Natural killer cell (primary cell): ENCODE measurements at regions not wholly inside any gene's neighbourhood (a gene's known extent, or its start where the extent isn't known, plus 50 kb on each side); places are given as distances from the start of the nearest gene placed in this dataset.

Experiments used
- ATAC-seq, 3 donors: fragments of 150-1000 bp in 2 of 3; fragments of 200-7000 bp in 1 of 3; cut with Tn5 transposase; 1 replicate in 1 of 3; 2 replicates in 2 of 3; pipeline ENCODE4 v1.10.0; 2021; ENCODE audit warnings: mild to moderate bottlenecking in 2 of 3, moderate library complexity in 2 of 3
- DNase-seq, 2 donors: peaks; one replicate each; pipeline versions ENCODE4 v3.0.0 to v3.0.0-alpha.2; 2013 to 2021; ENCODE audit warnings: mixed read lengths in 1 of 2
- H3K27ac ChIP-seq: one replicate; pipeline ENCODE4 v1.5.1; 2013; ENCODE audit warnings: mild to moderate bottlenecking, low read length
- H3K27me3 ChIP-seq: one replicate; pipeline ENCODE4 v1.6.1; 2013; ENCODE audit warnings: low read length; ENCODE audit not compliant: control insufficient read depth, insufficient read depth
- H3K36me3 ChIP-seq: one replicate; pipeline ENCODE4 v1.6.1; 2013; ENCODE audit warnings: low read length; ENCODE audit not compliant: control insufficient read depth, insufficient read depth
- H3K4me1 ChIP-seq: one replicate; pipeline ENCODE4 v1.6.1; 2013; ENCODE audit warnings: low read length; ENCODE audit not compliant: control insufficient read depth, insufficient read depth
- H3K4me3 ChIP-seq: one replicate; pipeline ENCODE4 v1.5.1; 2013; ENCODE audit warnings: low read length
- H3K9me3 ChIP-seq: one replicate; pipeline ENCODE4 v1.6.1; 2013; ENCODE audit warnings: low read length; ENCODE audit not compliant: control insufficient read depth, insufficient read depth
- H3K27ac Mint-ChIP-seq, 2 donors: one replicate each; pipeline ENCODE4 v1.8.0; 2022; ENCODE audit warnings: mild to moderate bottlenecking in 2 of 2, mixed read lengths in 2 of 2, moderate library complexity in 1 of 2
- H3K27me3 Mint-ChIP-seq, 2 donors: one replicate each; pipeline ENCODE4 v1.8.0; 2022; ENCODE audit warnings: low read depth in 2 of 2, mixed read lengths in 2 of 2
- H3K36me3 Mint-ChIP-seq: one replicate; pipeline ENCODE4 v1.8.0; 2022; ENCODE audit warnings: mixed read lengths
- H3K4me1 Mint-ChIP-seq, 2 donors: one replicate each; pipeline ENCODE4 v1.8.0; 2022; ENCODE audit warnings: mixed read lengths in 2 of 2
- H3K4me3 Mint-ChIP-seq: one replicate; pipeline ENCODE4 v1.8.0; 2022; ENCODE audit warnings: mild to moderate bottlenecking, moderate library complexity, mixed read lengths
- H3K9me3 Mint-ChIP-seq, 2 donors: one replicate each; pipeline ENCODE4 v1.8.0; 2022; ENCODE audit warnings: mixed read lengths in 2 of 2
- CTCF ChIP-seq: fragments of 200-600 bp; IDR thresholded peaks from one replicate; pipeline ENCODE4 v1.8.0; 2022; ENCODE audit warnings: antibody characterized with exemption
- WGBS: methylation state at CpG from one replicate; pipeline ENCODE4 v1.1.7; 2013; ENCODE audit warnings: missing lambda C conversion rate; ENCODE audit not compliant: insufficient coverage; 5-methylcytosine and 5-hydroxymethylcytosine counted together
- intact Hi-C: fragments of 100-400 bp; cut with micrococcal nuclease; formaldehyde crosslinking; loops from one replicate; pipeline ENCODE4 v1.14.2; 2022

DNA sequence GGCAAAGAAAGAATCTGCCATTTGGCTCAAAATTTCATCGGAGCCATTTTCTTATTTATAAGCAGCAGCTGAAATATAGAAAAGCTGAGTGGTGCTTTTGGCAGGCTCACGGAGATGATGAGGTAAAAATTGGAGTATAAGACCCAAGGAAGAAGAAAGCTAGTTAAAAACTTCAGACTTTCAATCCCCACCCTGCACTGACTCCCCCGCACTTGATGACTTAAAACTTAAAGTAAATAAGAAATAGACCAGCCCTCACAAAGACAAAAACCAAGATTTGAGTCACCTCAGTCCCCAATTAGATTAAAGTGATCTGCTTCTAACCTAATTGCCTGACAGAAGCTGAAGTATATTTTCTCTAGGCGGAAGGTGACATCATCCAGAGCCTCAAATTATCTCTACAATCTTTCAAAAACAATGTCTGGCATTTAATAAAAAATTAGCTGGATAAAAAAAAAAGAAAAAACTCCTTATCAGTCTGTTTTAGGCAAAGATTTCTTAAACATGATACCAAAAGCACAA, 124.0 kb upstream of the PJA2 start:
- DNase-seq (no peak), ATAC-seq (no peak)
- peaks cover 10% of the 10 kb centered on the region for H3K36me3 Mint-ChIP-seq
- no peak overlapping the region for H3K27ac Mint-ChIP-seq
- Histone ChIP-seq H3K9me3 (no peaks in the 10 kb centered on the region), H3K27me3 (peaks cover 2% of the 10 kb centered on the region), H3K4me3 (no peak overlapping the region), H3K36me3 (no peaks in the 10 kb centered on the region), H3K27ac (no peak overlapping the region), H3K4me1 (no peaks in the 10 kb centered on the region)
- H3K4me1 Mint-ChIP-seq, result no peaks in the 10 kb centered on the region
- 100% methylated on average over 1 of the region's 4 CpGs for WGBS
- H3K9me3 Mint-ChIP-seq, result no peaks in the 10 kb centered on the region
- no peak for TF ChIP-seq CTCF
- no peak overlapping the region for H3K4me3 Mint-ChIP-seq
- intact Hi-C loops, result no loop called here
- H3K27me3 Mint-ChIP-seq, result peaks cover 9 to 16% of the 10 kb centered on the region in 2 donors

DNA sequence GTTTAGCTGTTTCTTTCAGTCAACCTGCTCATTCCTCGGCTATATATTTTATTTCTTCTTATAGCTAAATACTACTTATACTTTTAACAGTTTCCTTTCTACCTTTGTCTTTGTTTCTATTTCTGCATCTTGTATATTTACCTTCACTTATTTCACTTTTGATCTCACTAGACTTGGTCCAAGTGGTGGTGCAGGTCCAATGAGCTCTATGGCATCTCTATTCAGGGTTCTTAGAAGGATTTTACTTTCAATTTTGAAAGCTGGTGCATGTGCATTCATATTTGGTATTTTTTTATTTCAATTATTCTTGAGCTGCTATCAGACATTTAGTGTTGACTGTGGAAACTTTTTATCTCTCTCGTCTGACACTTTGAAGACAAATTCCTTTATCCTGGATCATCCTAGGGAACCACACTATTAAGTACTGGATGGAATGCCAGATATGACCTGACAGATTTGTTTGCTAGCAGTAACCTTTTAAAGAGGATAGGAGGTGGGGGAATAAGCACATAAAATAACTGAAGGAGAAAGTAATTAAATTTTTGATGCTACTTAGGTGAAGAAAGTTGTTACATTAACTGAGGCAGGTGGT, 123.1 kb upstream of the PJA2 start:
- Histone ChIP-seq H3K4me3 (no peak overlapping the region), H3K36me3 (no peaks in the 10 kb centered on the region), H3K9me3 (no peaks in the 10 kb centered on the region), H3K27ac (no peak overlapping the region), H3K27me3 (peaks cover 2% of the 10 kb centered on the region), H3K4me1 (no peaks in the 10 kb centered on the region)
- peaks cover 9 to 16% of the 10 kb centered on the region in 2 donors for H3K27me3 Mint-ChIP-seq
- no peaks in the 10 kb centered on the region for H3K9me3 Mint-ChIP-seq
- no peak for TF ChIP-seq CTCF
- 100% methylated on average over 2 of the region's 2 CpGs for WGBS
- H3K4me3 Mint-ChIP-seq, result no peak overlapping the region
- peaks cover 10% of the 10 kb centered on the region for H3K36me3 Mint-ChIP-seq
- H3K27ac Mint-ChIP-seq, result no peak overlapping the region
- no peak for DNase-seq
- H3K4me1 Mint-ChIP-seq, result no peaks in the 10 kb centered on the region
- intact Hi-C loops, result no loop called here
- no peak for ATAC-seq

GRCh38 chr5:109531262-109531661, 121.5 kb upstream of the PJA2 start:
- TF ChIP-seq CTCF, result no peak
- no peak overlapping the region for H3K4me3 ChIP-seq
- H3K27ac ChIP-seq, result no peak overlapping the region
- peaks cover 3 to 7% of the 10 kb centered on the region in 2 donors for H3K27me3 Mint-ChIP-seq
- no peak overlapping the region for H3K4me3 Mint-ChIP-seq
- no peaks in the 10 kb centered on the region for H3K36me3 Mint-ChIP-seq
- DNase-seq, result no peak
- H3K9me3 ChIP-seq, result no peaks in the 10 kb centered on the region
- H3K27ac Mint-ChIP-seq, result no peak overlapping the region
- H3K27me3 ChIP-seq, result peaks cover 2% of the 10 kb centered on the region
- WGBS, result no CpG with 5 or more reads among the region's 1 CpG
- no peaks in the 10 kb centered on the region for H3K4me1 ChIP-seq
- no peak for ATAC-seq
- no peaks in the 10 kb centered on the region for H3K4me1 Mint-ChIP-seq
- no peaks in the 10 kb centered on the region for H3K9me3 Mint-ChIP-seq
- intact Hi-C loops, result no loop called here
- H3K36me3 ChIP-seq, result no peaks in the 10 kb centered on the region

GRCh38 chr5:109529987-109530386, 120.2 kb upstream of the PJA2 start:
- H3K27ac Mint-ChIP-seq, result no peak overlapping the region
- 92% methylated on average over 2 of the region's 2 CpGs for WGBS
- Histone ChIP-seq H3K27me3 (peaks cover 2% of the 10 kb centered on the region), H3K27ac (no peak overlapping the region), H3K9me3 (no peaks in the 10 kb centered on the region), H3K36me3 (no peaks in the 10 kb centered on the region), H3K4me1 (no peaks in the 10 kb centered on the region), H3K4me3 (no peak overlapping the region)
- ATAC-seq, result no peak
- no peaks in the 10 kb centered on the region for H3K9me3 Mint-ChIP-seq
- DNase-seq, result no peak
- H3K36me3 Mint-ChIP-seq, result no peaks in the 10 kb centered on the region
- H3K4me3 Mint-ChIP-seq, result no peak overlapping the region
- intact Hi-C loops, result no loop called here
- peaks cover 4 to 9% of the 10 kb centered on the region in 2 donors for H3K27me3 Mint-ChIP-seq
- no peak for TF ChIP-seq CTCF
- H3K4me1 Mint-ChIP-seq, result no peaks in the 10 kb centered on the region
